Femur (tissue), 1 donor: ENCODE measurements at regions not wholly inside any gene's neighbourhood (a gene's known extent, or its start where the extent isn't known, plus 50 kb on each side); places are given as distances from the start of the nearest gene placed in this dataset.
"Not testable (repeated sequence)": the region's sequence is repeated elsewhere in the genome, so short reads cannot be mapped to it uniquely, and the experiment has no call there.

Experiments used
- DNase-seq: peaks from one replicate; pipeline ENCODE4 v3.0.0-alpha.2; 2017

DNA sequence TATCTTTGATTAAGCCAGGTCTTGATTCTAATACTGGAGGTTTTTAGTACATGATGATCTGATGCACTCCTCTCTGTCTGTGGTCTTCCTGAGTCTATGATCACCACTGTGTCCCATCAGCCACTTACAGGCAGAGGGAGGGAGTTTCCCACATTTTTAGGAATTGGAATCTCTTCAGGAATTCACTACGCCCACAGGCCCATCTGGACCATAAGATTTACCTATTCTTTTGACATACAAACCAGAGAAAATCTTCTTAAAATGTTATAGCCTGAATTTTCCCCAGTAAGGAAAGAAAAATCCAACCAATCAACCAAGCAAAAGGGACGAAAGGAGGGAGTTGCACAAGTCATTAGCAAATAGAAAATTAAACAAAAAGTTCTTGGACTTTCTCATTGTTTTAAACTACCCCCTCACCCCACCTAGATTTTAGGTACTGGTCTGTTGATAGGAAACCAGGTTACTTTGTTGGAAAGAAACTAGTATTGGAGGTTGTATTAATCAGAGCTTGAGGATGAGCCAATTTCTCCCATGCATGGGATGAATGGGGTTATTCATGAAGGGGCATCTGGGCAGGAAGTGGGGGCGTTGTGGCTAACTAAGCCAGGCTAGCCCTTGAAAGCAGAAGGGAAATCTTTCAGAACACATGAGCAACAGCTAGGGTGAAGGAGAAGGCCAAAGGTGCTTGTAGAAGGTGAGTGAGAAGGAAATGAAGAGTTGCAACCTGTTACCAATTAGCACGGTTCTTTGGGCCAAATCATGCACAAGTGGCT lies 328.2 kb upstream of the MEX3C start:
- DNase-seq: no peak

DNA sequence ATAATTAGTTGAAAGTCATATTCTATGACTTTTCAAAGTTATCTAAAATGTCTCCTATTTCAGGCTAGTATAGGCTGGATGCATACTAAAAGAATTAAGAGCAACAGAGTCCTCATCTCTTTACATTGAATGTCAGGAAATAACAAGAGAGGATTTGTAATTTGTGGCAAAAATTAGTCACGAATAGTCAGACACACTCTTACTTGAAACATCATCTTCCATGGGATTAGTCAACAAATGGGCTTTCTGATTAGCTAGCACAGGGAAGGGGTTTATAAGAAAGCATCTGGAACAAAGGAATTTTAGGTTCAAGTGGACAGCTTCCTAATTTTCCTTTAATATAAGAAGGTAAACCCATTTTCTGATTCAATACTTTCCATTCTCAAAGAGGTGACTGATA lies 330.3 kb upstream of the MEX3C start:
- DNase-seq: no peak

DNA sequence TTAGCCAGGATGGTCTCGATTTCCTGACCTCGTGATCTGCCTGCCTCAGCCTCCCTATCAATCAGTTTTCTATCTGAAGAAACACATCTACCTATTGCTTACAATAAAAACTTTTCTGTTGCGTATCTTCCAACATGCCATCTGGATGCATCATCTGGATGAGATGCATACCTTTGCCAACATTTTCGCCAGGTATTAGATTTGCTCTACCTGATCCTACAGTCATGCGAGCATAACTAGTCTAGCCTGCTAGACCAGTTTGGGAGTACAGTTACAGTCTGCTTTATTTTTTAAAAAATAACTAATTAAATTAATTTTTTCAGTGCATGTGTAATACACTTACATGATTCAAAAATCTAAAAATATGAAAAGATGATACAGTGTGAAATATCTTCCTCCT lies 334.0 kb upstream of the MEX3C start:
- DNase-seq: no peak

DNA sequence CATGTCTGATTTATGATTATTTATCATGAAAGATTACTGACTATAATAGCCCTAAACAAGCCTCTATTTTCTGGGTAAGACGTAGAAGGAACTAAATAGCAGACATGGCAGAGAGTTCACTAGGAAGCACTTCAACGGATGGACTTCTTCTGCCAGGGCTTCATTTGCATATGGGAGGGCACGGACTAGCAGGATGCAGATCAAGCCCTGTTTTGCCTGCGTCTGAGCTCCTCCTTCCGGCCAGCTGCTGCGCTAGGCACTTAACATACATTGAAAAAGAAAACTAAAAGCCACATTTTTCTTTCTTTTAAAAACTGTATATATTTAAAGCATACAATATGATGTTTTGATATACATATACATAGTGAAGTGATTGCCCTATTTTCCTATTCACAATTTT lies 340.0 kb upstream of the MEX3C start:
- DNase-seq: peak; percentile 40

DNA sequence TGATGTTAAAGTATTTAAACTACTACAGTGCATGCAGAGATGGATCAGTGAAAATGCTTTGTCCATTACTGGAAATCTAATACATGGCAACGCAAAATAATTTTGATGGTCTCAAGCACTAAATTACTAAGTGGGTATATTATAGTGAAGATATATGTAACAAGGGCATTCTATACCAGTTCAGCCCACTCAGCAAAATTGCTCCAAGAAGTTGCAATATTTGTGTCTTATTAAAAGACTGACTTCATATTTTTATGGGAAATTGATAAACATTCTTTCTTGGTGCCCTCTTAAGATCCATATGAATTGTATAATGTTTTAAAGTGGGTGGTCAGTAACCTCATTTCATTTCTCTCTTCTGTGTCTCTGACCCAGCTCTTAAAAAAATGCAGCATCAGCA lies 343.1 kb upstream of the MEX3C start:
- no peak for DNase-seq

DNA sequence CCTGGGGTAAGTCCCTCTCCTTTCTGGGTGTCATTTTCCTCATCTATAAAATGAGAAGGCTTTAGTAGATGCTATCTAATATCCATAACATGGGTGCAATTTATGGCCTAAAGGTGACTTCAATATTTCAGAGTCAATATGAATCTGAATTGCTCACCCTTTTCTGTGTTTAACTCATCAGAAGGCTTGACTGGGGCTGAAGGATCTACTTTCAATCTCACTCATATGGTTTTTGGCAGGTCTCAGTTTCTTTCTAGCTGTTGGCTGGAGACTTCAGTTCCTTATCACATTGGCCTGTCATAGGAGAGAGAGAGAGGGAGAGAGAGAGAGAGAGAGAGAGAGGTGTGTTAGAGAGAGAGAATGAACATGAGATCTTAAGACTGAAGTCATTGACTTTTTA lies 343.7 kb upstream of the MEX3C start:
- no peak for DNase-seq

DNA sequence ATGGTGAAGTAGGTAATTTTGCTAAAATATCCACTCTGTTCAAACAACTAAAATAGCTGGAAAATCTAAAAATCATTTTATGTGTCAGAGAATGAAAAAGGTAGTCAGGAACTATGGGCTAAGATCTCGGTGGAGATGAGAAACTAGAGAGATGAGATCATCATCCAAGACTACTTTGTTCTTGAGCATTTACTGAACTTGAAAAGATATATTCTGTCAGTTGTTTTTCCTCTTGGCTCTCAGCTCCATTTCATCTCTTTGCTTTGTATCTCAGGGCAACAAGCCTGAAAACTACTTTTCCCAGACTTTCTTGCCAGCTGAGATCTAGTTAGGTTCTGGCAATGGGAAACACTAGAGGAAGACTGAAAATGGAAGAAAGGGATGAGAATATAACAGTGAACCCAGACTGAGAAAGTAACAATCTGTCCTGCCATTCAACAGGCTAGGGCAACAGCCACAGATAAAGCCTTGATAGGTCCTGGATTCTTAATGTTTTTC lies 346.2 kb upstream of the MEX3C start:
- DNase-seq: no peak

DNA sequence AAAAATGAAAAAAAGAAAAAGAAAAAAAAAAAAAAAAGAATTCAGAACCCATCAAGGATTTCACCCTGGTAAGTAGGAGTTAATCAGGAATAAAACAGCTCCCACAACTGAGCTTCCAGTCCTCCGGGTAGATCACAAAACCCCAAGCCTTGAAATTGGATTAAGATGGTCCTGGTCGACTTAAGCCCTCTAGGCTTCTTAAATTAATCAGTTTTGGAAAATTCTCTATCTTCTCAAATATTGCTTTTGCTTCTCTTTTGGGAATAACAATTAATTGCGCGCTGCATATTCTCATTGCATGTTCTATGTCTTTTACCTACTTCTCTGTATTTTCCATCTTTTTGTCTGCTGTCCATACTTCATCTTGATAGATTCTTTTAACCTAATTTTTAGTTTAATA lies 348.0 kb upstream of the MEX3C start:
- DNase-seq: no peak

DNA sequence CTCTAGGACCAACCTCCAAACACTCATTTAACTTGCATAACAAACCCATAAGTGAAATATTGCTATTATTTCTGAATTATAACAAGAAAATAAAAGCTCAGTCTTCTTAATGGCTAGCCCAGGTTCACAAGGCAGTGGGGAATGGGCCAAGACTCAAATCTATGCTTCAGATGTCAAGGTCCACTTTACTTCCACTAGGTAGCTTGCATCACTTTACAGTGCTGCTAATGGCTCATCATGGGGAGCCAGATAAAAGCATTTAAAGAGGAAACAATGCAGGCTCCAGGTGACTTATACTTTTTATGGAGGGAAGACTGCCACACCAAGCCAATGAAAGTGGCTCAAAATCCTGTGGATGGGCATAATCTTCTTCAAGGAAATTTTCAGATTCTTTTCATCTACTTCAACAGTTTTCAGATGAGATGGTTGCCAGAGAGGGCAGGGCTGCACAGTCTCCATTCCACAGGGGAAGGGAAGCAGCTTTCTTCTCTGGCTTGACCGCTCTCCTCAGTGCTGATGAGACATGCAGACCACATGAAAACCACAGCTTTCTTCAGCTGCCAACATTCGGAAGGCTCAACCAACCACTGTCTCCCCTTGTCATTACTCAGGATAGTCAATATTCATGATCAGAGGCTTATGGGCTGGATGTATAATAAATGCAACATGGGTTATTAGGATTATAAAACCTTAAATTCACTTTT lies 361.9 kb upstream of the MEX3C start:
- DNase-seq: peak; percentile 32

DNA sequence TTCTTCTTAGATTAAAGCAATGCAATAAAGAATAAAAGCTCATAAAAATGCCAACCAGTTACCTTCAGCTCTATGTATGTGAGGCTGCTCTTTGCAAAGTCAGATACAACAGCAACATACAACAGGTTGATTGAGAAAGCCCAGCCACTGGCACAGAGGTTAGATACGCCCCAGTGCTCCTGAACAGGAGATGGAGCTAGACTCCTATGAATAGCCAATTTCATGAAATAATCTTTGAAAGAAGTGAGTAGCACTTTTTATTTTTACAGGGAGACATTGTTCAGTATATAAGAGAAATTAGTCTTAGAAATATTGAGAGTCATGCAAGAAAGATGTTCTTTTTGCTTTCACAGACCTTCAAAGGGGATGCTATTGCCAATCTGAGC lies 362.4 kb upstream of the MEX3C start:
- no peak for DNase-seq

DNA sequence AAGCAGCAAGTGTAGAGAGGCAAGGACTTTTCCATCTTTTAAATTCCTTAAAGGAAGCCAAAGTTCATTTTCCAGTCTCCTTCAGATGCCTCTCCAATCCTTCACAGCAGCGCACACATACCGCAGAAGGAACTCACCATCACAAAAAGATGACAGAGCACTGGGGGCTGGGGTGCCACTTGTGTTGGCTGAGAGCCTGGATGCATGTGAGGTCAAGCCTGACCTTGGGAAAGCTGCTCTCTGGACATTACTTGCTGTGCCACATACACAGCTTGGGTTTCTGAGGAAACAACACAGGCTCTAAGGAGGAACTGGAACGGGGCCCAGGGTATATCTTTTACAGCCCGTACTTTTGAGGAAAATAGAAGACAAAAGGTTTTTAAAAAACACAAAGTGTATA lies 364.3 kb upstream of the MEX3C start:
- DNase-seq: peak; percentile 39

DNA sequence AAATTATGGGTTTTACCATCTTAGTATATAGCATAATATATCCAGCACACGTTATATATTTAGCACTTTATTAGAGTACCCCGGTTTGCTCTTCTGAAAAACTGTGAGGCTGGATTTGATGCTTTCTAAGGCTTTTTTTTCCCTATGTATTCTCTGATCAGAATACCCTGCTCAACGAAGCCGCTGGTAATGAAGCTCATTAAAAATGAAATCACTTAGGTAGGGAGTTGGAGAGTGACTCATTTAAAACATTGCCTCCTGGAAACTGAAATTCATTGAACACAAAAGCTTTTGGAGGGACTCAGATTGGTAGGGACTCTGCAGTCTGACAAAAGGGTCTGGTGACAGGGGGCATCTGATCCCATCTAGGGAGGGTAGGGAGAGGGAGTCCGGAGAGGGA lies 365.4 kb upstream of the MEX3C start:
- DNase-seq: no peak

DNA sequence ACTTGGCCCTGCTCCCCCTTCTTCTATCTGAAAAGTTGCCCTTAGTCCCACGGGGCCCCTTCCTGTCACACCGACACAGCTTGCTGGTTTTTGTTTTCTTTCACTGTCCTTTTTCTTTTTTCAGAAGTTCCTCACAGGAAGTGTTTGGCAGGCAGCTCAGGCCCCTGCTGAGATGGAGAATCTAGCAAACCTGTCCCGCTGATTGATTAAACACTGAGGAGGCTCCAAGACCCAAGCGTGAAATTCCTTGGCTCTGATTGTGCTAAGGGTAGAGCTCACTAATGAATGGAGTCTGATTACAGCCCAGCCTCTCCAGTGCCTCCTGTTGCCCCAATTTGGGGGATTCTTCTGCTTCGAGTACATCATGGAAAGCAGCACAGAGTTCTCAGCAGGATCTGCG lies 365.9 kb upstream of the MEX3C start:
- DNase-seq: no peak

DNA sequence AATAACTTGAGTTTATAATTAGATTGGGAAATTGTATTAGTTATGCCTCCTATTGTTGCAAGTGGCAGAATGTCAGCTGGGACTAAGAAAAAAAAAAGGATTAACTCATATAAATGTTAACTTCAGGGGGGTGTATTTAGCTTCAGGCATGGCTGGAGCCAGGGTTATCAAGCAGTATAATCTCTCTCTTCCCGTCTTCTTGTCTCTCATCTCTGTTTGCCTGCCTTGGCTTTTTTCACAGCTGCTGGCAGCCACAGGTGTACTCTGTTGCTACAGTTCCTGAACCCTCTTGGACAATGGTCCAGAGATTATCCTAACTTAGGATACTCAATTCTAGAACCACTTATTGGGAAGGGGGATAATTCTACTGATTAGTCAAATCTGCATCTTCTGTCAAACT lies 370.7 kb upstream of the MEX3C start:
- no peak for DNase-seq

DNA sequence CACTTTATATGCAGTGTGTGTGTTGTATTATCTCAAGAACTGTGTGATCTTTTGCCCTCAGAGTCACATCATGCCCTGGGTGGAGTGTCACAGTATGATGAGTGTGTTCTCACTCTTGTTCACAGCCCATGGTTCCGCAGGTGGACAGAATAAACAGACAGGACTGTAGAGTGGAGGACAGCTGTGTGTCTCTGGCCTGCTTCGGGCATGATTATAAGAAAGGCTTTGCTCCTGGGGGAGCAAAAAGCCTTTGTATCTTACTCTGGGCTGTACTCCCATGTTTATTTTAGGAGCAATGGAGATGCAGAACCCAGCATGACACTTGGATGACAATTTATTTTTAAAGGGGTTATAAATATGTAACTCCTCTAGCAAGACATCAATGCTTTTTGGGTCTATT lies 371.7 kb upstream of the MEX3C start:
- no peak for DNase-seq

DNA sequence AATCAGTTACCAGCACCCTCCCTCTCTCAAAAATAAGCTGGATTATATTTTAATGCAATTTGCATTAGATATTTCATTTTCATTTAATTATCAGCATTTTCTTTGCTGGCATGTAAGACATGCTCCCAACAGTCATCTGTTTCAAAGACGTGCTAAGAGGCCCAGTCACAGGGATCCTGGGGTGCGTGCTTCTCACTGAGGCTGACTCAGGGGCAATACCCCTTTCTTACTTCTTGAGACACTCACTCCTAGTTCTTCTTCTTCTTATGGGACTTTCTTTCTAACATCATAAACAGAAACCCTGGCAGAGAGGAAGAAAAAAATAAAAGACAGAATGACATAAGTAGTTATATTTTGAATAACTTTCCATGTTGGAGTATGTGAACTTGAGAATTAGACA lies 372.1 kb upstream of the MEX3C start:
- DNase-seq: no peak

DNA sequence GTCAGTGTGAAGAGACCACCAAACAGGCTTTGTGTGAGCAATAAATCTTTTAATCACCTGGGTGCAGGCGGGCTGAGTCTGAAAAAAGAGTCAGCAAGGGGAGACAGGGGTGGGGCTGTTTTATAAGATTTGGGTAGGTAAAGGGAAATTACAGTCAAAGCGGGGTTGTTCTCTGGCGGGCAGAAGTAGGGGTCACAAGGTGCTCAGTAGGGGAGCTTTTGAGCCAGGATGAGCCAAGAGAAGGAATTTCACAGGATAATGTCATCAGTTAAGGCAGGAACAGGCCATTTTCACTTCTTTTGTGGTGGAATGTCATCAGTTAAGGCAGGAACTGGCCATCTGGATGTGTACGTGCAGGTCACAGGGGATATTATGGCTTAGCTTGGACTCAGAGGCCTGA lies 372.6 kb upstream of the MEX3C start:
- not testable (repeated sequence) for DNase-seq

DNA sequence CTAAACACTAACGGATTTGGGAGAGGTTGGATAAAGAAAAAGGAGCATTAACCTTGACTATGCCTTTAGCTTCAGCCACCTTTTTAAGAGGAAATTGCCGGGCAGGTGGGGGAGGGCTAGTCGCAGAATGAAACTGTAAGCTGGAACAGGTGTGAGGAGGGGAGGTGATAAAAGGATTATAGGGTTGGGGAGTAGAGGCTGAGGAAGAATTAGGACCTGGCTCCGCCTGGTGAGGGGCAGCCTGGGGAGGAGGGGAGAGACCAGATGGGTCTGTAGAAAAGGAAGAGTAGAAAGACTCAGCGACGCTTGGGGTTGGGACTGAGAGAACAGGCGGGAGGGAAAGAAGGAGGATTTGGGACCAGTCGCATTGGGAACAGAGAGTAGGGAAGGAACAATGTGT lies 376.4 kb upstream of the MEX3C start:
- DNase-seq: not testable (repeated sequence)

DNA sequence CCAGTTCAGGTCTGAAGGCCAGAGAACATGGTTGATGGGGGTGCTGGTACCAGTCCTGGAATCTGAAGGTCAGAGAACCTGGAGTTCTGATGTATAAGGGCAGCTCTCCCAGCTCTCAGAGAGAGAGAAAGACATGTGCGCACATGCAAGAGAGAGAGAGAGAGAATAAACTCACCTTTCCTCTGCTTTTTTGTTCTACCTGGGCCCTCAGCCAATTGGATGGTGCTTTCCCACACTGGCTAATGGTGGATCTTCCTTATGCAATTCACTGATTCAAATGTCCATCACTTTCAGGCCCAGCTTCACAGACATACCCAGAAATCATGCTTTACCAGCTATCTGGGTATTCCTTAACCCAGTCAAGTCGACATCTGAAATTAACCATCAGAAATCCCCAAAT lies 377.7 kb upstream of the MEX3C start:
- no peak for DNase-seq

DNA sequence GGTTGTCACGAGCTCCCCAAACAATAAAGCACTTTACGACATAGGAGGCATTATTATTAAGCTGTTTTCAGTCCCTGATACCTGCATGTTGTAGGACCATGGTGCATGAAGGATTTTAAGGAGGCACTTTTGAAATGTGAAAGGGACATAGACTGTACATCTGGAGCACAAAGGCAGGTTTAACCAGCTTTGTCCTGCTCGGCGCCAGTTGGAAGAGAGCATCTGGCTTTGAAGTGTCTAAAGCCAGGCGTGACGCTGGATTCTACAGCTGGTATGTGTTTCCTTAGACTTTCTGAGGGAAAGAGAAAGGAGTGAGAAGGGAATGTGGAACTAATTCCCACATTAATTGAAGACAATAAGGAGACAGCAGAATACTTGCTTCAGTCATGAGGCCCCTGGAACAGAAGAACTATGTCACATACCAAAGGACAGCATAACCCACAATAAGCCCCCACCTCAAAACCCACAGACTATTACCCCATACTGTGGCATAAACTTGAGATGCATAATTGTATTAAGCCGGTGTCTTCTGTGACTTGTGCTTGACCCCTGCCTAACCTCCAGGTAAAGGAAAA lies 381.0 kb upstream of the MEX3C start:
- no peak for DNase-seq

DNA sequence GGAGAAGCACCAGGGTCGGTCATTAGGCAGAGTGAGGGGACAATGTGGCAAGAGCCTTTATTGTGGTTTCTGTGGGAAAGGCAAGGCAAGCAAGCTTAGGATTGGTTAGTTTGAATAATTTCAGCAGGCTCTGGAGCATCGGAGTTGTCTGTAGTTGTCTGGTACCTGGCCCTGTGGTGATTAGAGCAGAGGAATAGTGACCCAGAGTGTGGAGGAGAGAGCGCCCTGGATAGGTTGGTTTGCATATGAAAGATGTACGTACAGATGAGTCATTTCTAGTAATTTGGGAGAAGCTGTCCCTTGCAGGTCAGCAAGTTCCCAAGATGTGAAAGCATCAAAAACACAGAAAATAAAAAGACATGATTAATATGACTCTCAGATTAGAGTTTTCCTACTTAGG lies 383.1 kb upstream of the MEX3C start:
- DNase-seq: no peak

DNA sequence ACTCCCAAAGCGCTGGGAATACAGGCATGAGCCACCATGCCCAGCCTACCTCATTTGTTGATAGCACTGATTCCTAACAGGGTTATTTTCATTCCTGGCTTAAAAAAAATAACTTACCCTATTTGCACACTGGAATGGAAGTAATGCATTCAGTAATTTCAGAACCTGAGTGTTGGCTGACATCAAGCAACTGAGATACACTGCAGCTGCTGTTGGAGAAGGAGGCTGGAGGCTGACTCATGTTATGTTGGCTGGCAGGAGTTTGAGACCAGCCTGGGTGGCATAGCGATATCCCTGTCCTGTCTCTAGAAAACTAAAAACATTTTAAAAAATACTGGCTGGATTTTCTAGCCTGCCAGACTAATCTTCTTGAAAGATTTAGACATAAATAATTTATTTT lies 385.1 kb upstream of the MEX3C start:
- DNase-seq: no peak

DNA sequence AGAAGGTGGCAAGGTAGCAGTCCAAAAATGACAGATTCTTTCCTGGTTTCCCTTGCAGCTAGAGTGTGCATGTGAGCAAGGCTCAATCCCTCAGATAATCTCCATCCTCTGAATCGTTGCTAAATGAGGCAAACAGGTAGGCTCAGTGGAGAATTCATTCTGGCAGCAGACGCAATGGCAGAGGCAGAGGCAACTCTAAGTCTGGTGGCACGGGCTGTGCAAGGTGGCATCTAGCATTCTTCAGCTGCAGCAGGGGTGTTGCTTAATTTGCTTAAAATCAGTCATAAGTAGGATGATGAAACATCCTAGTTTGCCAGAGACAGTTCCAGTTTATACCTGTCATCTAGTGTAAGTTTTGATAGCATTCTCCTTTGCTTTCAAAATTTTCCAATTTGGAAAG lies 391.1 kb upstream of the MEX3C start:
- no peak for DNase-seq

DNA sequence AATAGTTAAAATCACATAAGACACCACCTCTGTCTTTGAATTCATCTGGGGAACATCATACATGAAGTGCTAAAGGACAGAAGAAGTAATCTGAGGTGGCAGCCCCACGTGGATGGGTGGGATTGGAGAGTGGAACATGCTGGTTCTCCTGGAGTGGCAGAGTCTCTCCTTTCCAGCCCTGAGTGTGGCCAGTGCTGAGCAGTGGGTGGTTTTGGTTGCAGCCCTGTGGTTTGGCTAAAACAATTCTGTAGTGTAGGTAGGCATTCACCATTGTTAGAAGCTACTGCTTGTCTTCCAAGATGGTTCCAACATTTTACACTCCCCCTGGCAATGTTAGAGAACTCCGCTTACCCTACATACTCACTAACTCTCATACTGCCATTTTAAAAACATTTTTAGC lies 396.4 kb upstream of the MEX3C start:
- no peak for DNase-seq
